DMS79 (cell line): ENCODE measurements at regions not wholly inside any gene's neighbourhood (a gene's known extent, or its start where the extent isn't known, plus 50 kb on each side); places are given as distances from the start of the nearest gene placed in this dataset.

Experiments used
- DNase-seq: peaks from one replicate; lab custom pipeline; 2025; lab: John Stamatoyannopoulos, UW

DNA sequence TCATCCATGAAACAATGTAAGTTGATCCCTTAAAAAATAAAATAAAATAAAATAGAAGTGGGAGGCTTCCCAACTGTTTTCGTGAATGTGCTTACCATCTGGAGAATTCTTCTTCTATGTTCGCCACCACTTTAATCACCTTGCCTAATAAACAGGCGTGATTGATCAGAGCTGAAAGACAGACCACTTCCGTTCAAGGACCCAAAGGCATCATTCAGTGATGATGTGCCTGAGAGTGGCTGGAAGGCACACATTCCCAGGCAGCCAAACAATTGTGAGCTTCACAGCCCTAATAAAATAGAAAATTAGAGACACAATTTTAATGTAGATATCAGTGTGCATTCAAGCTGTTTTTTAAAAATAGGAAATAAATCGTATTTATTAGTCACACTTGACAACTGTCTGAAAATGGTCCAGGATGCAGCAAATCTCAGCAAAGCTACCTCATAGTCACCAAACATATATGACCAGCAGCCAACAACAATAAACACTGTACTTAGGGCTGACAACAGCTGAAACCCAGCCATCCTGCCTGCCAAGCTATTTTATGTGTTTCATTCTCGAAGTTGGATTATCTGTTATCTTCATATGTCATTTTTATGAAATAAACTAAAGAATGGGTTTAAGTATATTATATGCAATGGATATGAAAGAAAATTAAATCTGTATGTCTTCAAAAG, 163.2 kb upstream of the FAM9B start:
- DNase-seq, result no peak

DNA sequence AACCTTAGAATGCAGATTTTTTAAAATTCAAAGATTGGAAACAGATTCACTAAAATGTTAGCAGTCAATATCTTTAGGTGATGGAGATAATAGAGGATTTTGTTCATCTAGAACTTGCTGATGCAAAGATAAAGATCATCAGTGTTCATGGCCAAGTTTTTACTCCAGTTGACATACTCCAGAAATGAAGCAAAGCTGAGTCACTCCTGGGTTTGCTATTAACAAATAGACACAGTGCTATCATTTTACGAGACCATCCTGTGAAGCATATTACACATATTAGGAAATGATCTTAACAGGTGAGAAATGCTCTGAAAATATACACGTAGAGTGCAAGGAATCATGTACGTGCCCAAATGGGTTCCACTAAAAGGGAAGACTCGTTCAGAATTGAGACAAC, 170.6 kb upstream of the FAM9B start:
- no peak for DNase-seq

DNA sequence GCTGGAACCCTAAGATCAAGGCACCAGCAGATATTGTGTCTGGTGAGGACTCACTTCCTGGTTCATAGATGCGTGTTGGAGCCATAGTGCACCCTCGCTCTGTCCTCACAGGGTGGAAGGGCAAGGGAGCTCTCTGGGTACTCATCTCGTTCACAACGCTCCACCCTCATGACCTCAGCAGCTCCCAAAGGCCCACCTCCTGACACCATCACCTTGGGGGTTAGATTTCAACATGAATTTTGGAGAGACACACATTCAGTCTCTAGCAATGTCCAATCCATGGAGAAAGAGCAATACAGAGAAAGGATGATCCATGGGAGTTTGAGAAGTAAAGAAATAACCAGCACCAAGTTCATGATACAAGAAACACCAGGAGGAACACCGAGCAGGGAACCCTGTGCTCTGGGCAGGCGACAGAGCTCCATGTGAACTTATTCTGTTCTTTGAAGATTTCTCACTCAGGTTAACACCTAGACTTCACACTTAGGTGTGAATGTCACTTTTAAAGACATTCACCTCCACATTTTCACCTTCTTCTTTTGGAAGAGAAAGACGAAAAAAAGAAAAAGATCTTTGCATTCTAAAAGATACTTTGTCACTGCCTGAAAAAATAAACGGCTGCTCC, 171.8 kb upstream of the FAM9B start:
- DNase-seq, result no peak

DNA sequence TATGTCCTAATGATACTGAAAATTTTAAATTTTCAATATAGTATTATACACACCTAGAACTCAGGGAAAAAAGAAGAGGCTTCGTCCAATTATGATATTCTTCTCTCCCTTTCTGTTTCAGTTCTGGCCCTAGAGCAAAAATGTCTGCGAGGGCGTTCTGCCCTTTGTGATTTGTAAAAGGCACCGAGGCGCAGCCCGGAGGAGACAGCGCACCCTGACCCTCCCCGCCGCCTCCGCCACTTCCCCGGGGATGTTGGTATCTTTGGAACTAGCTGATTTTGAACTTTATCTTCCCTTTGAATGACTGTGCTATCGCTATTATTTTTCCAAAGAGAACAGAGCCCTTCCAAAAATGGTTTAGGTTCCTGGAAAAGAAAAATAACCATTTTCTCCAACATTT, 173.2 kb upstream of the FAM9B start:
- no peak for DNase-seq

DNA sequence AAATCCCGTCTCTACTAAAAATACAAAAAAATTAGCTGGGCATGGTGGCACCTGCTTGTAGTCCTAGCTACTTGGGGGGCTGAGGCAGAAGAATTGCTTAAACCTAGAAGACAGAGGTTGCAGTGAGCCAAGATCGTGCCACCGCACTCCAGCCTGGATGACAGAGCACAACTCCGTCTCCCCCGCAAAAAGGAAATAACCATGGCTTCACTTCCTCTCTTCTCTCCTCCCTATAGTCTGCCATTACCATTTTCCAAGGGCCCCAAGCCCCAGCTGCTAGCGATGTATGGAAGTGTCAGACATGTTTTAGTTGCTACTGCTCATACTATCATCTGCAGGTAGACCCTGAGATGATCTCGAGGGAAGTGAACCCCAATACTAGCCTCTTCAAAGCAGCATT, 177.3 kb upstream of the FAM9B start:
- DNase-seq, result no peak

DNA sequence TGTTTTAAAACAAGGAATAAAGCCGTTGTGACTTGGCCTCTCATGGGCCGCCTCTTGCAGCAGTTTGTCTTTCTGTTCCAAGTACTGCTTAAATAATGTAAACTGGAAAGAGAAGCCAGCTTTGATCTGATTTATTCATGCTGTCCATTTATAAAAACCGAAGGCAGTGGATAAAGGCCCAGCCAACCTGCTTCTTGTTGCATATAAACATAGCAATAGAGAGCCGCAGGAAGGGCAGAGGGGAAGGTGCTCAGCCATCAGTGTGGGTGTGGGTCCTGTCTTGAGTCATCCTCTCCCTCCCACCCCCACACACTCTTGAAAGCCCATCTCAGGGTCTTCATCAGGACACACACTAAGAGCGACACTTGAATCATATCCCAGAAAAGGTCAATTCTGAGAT, 187.9 kb upstream of the FAM9B start:
- DNase-seq, result no peak

DNA sequence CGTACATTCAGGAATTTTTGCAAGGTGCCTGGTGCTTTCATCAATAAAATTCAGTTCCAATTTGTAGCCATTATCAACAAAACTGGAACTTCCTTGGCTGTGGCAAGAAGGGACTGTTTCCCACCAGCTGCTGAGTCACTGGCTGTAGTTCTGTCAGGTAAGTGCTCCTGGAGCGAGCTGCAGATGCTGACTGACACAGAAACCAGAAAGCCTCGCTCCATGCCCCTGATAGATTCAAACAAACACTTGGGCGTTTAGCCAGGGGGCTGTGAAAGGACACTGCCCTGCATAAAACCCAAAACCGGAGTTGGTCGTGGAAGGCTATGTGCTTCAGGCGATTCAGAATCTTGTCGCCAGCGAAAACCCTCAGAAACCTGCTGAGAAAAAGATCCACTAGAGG, 188.4 kb upstream of the FAM9B start:
- DNase-seq, result no peak

DNA sequence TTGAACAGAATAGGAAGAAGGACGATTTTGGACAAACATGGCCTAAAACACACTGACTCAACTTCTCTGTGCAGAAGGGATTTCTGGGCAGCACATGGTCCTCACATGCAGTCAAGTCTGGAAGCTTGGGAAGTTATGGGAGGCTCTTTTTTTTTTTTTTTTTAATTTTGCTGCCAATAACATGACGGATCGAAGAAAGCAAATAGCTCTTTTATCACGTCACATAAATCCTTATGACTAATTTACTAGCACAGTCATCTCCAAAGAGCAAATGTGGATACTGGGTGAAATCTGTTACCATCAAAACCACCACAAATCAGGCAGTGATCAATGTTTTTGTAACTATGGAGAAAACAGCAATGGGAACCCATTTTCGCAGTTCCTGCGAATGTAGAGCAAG, 193.3 kb upstream of the FAM9B start:
- no peak for DNase-seq

DNA sequence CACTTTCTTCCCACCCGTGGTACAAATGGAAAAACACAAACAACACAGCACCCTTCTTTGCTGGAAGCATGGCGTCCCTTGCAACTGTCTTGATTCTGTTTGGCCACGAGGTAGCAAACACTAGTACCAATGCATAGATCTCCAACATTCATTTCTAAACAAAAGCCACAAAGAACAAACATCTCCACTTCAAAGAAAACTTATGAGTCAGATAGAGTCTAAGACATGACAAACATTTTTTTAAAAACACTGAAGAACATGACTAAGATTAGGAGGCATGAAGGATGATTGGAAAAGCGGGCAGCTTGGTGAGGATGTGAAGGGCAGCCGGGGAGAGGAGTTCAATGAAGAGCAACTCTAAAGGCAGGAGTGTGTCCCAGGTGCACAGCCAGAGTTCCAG, 197.6 kb upstream of the FAM9B start:
- DNase-seq, result no peak

DNA sequence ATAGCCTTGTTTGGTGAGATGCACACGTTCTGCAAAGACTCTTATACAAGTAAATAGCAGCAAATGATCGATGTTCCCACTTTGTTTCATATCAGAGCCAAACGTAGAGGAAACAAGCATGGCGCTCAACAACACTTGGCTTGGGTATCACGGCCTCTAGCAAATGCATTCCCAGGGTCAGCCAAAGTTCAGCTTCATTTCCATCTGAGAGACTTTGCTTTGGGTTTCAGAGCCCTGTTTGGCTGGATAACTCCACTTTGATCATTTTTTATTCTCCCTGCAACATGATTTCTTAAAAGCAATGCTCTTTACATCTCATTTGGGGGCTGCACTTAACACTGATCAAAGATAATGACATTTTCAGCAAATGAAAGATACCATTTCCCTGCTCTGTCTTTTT, 199.2 kb upstream of the FAM9B start:
- DNase-seq, result no peak

DNA sequence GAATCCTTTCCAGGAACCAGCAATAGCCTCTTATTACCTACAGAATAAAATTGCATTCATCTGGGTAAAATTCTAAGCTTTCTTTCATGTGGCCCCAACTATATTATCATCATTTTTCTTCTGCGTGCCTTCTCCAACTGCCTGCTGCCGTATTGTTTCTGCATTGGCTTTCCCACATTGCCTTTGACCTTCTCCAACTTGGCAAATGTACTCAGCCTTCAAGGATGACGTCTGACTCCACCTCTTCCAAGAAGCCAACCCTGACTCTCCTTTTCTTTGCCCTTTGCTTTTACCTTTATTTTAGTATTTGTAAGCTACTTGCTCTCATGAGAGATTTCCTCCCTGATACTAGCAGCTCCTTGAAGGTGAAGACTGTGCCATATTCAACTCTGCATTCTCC, 200.4 kb upstream of the FAM9B start:
- DNase-seq, result no peak

DNA sequence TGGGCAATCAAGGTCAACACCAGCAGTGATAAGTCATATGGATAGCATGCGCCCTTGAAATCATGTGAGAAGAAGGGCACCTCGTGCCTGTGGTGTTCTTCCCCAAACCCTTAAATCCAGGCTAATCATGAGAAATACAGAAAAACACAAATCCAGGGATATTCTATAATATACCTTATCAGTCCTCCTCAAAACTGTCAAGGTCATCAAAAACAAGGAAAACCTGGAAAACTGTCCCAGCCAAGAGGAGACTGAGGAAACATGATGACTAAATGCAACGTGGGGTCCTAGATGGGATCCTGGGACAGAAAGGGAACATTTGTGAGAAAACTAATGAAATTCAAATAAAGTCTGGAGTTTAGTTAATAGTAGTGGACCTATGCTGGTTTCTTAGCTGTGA, 201.8 kb upstream of the FAM9B start:
- DNase-seq, result no peak

DNA sequence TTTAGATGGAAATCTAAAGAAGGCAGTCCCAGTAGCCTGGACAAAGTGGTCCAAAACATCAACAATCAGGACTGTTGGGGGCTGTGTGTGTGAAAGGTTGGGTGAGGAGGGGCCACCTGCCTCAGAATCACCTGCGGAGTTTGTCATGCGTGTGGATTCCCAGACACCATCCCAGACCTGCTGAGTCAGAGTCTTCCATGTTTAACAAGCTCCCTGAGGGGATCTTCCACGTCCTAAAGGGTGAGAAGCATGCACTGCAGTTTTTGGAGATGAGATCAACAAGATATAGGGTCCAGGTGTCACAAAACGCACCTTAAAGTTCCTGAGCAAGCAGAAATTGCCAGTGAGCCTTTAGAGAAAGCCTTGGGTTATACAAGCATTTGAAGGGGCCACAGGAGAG, 207.0 kb upstream of the FAM9B start:
- DNase-seq, result no peak

DNA sequence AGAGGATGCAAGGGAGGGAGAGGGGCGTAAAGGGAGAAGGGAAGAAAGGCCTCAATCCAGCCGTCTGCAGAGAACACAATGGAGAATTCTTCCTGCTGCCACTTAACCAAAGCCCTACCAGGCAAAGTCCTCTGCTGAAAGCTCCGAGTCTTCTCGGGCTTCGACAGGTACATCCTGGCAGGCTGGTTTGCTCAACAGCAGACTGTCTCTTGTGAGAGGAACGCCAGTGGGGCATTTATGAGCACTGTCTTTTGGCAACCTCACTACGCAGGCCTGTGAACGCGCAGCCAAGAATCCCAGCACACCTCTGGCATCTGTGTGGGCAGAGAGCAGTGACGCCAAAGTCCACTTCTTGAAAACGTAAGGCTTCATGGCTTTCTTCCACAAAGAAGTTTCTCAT, 207.5 kb upstream of the FAM9B start:
- DNase-seq, result no peak

DNA sequence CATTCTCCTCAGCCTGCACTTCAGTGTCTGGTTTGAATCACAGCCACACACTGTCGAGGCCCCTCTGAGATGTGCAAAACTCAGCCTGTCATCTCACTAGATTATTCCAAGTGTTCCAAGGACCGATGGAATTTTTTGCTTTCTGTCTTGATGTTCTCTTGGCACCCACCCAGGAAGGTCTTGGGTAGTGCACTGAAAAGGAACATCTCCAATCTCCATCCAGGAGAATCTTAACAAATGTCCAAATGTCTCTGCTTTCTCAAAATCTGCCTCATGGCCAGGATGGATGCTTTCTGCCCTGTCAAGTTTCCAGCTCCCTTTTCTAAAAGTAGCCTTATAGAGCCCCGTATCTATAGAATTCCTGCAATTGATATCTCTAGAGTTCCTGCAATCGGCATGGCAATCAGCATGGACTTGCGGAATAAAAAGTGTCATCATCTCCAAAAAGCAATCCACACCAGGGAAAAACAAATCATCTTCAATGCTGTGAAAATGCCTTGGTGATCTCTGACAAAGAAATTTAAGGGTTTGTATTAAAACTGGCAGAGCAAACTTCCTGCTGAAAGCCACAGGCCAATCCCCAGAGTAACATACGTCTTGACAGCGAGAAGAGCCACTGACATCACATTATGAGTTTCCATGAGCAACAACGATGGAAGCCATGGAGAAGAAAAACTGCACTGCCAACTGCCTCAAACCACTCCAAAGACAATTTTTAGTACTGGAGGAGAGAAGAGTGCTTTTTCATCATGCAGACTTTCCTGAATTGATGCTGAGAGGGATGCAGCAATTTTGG, 215.3 kb upstream of the FAM9B start:
- DNase-seq, result no peak

DNA sequence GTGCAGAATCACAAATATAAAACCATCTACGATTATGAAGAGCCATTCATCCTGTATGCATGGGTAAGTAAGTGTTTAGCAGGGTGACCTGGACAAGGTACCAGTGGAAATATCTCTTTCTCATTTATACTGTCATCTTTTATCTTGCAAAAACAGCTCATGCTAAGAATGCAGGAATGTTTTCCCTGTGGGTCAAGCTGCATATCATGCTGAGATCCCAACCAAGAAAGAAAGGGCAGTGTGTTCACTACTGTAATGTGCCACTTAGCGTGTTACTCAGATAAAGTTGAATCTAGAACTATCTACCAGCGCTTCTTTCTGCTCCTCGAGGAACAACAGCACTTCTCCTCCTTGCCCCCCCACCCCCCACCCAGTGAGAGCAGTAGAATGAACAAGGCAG, 212.7 kb upstream of the TBL1X start:
- no peak for DNase-seq

DNA sequence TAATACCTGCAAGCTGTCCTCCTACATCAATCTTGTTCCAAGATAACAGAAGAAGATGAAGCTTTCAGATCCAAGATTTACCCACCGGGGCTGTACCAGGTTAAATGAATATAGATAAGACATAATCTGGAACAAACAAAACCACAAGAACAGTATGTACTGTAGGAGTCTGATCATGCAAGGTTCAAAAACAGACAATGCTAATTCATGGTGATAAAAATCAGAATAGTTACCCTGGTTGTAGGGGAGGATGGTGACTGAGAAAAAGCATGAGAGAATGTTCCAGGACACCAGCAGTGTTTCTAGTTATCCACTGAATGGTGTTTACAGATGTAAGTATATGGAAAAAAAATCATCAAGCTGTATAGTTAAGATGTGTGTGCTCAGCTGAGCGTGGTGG, 211.6 kb upstream of the TBL1X start:
- no peak for DNase-seq

DNA sequence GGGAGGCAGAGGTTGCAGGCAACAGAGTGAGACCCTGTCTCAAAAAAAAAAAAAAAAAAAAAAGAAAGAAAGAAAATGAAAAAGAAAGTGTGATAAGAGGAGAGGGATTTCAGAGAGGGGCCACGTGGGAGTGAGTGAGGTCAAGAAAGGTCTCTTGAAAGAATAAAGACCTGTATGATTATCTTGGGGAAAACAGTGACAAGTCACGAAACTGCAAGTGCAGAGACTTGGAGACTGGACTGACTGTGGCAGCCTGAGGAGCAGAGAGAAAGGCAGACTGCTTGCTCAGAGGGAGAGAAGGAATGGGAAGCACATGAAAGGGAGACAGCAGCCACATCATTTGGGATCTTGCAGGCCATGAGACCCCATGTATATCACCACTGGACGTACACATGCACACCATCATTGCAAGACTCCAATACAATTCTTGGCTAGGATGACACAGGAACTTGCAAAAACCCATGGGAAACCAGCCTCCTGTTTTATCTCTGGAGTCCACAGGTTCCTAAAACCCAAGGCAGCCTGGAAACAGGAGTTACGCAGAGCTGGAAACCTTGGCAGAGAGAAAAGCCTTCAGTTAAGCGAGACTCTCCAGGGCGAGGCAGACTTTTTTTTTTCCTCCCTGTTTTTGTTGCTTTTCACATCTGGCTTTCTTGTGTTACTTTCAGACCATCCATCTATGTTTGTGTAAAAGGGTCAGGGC, 207.0 kb upstream of the TBL1X start:
- no peak for DNase-seq

DNA sequence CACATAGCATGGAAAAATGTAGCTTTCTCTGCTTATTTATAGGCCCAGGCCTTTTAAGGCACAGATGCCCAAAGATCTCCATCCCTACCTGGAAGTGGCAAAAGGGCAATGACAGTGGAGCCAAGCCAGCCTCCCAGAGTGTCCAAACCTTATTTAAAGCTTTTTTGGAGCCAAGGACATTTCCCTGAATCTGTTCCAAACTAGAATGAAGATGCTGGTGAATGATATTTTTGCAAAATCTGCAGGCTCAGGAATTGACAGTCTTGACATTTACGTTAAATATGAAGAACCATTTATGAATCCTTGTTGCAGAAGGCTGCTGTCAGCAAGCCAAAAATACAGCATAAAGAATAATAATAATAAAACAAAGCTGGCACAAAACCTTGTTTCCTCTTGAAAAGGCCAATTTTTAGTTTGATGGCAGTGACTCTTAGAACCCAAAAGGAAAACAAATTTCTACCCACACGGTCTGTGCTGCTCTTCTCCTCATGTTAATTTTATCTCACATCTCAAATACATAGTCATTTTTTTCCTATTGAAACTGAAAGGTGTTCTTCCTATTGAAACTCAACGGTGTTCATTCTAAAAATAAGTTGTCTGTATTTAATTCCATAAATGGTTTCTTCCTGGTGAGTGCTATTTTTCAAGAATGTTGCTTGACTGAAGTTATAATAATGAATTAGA, 206.3 kb upstream of the TBL1X start:
- DNase-seq, result no peak

DNA sequence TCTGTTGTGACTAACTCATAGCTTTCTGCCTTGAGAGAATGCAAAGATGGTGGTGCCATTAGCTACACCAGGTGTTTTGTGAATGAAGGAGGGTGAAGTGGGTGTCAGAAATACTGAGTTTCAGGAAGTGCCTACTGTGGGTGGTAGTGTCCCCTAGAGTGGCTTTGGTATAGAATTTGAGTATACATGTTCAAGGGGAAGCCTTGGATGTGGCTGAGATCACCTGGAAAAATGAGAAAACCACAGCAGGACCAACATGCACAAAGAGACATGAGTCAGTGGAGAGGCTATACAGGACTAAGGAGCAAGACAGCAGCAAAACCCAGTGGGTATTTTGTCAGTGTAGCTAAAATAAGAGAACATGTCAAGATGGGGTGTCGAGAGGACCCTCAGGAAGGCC, 204.3 kb upstream of the TBL1X start:
- DNase-seq, result no peak

DNA sequence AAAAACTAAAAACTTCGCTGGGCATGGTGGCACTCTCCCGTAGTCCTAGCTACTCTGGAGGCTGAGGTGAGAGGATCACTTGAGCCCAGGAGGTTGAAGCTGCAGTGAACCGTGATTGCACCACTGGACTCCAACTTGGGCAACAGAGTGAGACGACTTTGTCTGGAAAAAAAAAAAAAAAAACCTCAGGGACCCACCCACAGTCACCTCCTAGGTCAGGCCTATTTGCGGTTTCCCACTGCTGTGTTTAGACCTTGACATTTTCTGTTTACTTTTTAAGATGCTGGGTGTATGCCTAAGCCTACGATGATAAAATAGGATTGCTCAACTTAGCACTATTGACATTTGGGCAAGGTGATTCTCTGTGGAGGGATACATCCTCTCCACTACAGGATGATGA, 197.4 kb upstream of the TBL1X start:
- no peak for DNase-seq

DNA sequence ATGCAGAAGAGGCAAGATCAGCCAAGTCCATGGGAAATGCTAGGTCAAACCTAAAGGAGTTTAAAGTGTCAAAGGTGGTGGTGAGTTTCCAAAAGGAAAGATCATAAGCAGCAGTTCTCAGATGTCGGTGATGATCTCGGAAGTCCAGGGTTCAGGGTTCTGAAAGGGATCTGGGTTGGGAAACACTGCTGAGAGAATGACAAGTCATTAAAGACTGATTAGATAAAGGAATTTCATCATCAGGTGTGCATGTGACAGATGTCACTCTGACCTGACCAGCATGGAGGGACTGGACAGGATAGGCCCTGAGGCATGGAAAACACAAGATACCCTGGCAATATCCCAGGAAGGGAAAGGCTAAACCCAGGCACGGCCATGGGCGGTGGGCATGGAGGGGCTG, 195.7 kb upstream of the TBL1X start:
- no peak for DNase-seq
